ENCODE measurements at regions not wholly inside any gene's neighbourhood (a gene's known extent, or its start where the extent isn't known, plus 50 kb on each side); places are given as distances from the start of the nearest gene placed in this dataset.

DNA sequence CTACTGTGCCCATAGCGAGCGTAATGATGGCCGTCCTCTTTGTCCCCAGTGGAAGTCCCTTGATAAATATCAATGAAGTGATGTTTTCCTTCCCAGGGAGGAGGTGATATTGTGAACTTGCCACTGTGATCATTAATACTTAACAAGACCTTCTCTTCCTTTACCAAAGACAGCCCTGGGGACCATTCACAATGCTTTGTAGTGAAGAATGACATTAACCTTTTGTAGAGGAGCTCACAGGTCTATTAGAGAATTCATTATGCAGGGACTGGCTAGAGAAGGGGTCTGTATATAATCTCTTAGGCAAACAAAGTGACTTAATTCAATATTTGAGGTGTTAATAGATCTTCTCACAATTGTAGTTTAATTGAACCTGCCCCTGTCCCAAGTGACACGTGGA, 452.9 kb upstream of the DMAC1 start:
- in situ Hi-C loops (cut with HindIII; ENCODE audit: low pct_unique_long_range_greater_than_20kb, low sequenced_read_pairs): no loop called here
- Histone ChIP-seq H3K36me3 (ENCODE audit: control insufficient read depth, insufficient read depth, low read length) (no peaks in the 10 kb centered on the region), H3K4me3 (ENCODE audit: low read depth in 2 of 2, low read length in 2 of 2) (no peak overlapping the region), H3K9me3 (ENCODE audit: control insufficient read depth, insufficient read depth, low read depth, low read length) (no peaks in the 10 kb centered on the region), H3K27me3 (ENCODE audit: control insufficient read depth, insufficient read depth, low read length) (no peaks in the 10 kb centered on the region), H3K27ac (ENCODE audit: low read length) (no peak overlapping the region), H3K4me1 (ENCODE audit: control insufficient read depth, insufficient read depth, low read length) (no peaks in the 10 kb centered on the region)
- BruUV-seq (replicated peaks): no TSS peak
- intact Hi-C loops (cut with micrococcal nuclease; ENCODE audit: unreplicated experiment): no loop called here
- ChIA-PET CTCF (no interaction called here), POLR2A (no interaction called here)
- TF ChIP-seq TCF7L2 (IDR thresholded peaks at IDR 0.05; ENCODE audit: low read depth, low read length) (no peak), SIN3A (IDR thresholded peaks at IDR 0.05; ENCODE audit: borderline replicate concordance, insufficient read depth, low read depth, low read length) (no peak), POLR2AphosphoS5 (IDR thresholded peaks at IDR 0.05; ENCODE audit: low read depth, low read length) (no peak)
- TF ChIP-seq, protein P1, sequence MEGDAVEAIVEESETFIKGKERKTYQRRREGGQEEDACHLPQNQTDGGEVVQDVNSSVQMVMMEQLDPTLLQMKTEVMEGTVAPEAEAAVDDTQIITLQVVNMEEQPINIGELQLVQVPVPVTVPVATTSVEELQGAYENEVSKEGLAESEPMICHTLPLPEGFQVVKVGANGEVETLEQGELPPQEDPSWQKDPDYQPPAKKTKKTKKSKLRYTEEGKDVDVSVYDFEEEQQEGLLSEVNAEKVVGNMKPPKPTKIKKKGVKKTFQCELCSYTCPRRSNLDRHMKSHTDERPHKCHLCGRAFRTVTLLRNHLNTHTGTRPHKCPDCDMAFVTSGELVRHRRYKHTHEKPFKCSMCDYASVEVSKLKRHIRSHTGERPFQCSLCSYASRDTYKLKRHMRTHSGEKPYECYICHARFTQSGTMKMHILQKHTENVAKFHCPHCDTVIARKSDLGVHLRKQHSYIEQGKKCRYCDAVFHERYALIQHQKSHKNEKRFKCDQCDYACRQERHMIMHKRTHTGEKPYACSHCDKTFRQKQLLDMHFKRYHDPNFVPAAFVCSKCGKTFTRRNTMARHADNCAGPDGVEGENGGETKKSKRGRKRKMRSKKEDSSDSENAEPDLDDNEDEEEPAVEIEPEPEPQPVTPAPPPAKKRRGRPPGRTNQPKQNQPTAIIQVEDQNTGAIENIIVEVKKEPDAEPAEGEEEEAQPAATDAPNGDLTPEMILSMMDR (IDR thresholded peaks at IDR 0.05): no peak
- TF ChIP-seq, protein P2, sequence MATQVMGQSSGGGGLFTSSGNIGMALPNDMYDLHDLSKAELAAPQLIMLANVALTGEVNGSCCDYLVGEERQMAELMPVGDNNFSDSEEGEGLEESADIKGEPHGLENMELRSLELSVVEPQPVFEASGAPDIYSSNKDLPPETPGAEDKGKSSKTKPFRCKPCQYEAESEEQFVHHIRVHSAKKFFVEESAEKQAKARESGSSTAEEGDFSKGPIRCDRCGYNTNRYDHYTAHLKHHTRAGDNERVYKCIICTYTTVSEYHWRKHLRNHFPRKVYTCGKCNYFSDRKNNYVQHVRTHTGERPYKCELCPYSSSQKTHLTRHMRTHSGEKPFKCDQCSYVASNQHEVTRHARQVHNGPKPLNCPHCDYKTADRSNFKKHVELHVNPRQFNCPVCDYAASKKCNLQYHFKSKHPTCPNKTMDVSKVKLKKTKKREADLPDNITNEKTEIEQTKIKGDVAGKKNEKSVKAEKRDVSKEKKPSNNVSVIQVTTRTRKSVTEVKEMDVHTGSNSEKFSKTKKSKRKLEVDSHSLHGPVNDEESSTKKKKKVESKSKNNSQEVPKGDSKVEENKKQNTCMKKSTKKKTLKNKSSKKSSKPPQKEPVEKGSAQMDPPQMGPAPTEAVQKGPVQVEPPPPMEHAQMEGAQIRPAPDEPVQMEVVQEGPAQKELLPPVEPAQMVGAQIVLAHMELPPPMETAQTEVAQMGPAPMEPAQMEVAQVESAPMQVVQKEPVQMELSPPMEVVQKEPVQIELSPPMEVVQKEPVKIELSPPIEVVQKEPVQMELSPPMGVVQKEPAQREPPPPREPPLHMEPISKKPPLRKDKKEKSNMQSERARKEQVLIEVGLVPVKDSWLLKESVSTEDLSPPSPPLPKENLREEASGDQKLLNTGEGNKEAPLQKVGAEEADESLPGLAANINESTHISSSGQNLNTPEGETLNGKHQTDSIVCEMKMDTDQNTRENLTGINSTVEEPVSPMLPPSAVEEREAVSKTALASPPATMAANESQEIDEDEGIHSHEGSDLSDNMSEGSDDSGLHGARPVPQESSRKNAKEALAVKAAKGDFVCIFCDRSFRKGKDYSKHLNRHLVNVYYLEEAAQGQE (IDR thresholded peaks at IDR 0.05; ENCODE audit: insufficient read depth in 1 of 2, low read depth in 2 of 2, low read length in 1 of 2): no peak
- DNase-seq (ENCODE audit: low read depth, low spot score) (no peak), ATAC-seq (no peak)

DNA sequence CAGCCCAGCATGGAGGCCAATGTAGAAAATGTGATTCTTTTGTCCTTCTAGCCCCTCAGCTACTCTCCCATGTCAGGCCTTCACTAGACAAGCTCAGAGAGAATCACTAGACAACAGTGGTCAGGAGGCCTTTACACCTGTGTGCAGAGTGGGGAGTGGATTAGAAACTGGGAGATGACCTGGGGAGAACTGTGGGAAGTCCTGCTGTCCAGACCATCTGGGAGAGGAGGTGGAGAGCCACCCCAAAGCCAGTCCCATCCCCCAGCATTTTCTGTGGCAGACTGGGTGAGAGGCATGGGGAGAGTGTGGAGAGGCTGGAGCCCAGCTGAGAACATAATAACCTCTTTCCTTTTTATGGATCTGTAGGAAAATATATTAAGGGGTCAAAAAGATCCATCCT, 452.0 kb upstream of the DMAC1 start:
- Histone ChIP-seq H3K27me3 (ENCODE audit: control insufficient read depth, insufficient read depth, low read length) (no peaks in the 10 kb centered on the region), H3K36me3 (ENCODE audit: control insufficient read depth, insufficient read depth, low read length) (no peaks in the 10 kb centered on the region), H3K9me3 (ENCODE audit: control insufficient read depth, insufficient read depth, low read depth, low read length) (no peaks in the 10 kb centered on the region), H3K4me1 (ENCODE audit: control insufficient read depth, insufficient read depth, low read length) (no peaks in the 10 kb centered on the region), H3K4me3 (ENCODE audit: low read depth in 2 of 2, low read length in 2 of 2) (no peak overlapping the region), H3K27ac (ENCODE audit: low read length) (no peak overlapping the region)
- POLR2A ChIA-PET: no interaction called here
- DNase-seq (ENCODE audit: low read depth, low spot score) (no peak), ATAC-seq (no peak)
- CTCF ChIA-PET: no interaction called here
- intact Hi-C loops (cut with micrococcal nuclease; ENCODE audit: unreplicated experiment) (no loop called here), in situ Hi-C loops (cut with HindIII; ENCODE audit: low pct_unique_long_range_greater_than_20kb, low sequenced_read_pairs) (no loop called here)
- BruUV-seq (replicated peaks): no TSS peak
- TF ChIP-seq, protein P2 (IDR thresholded peaks at IDR 0.05; ENCODE audit: insufficient read depth in 1 of 2, low read depth in 2 of 2, low read length in 1 of 2): no peak
- TF ChIP-seq POLR2AphosphoS5 (IDR thresholded peaks at IDR 0.05; ENCODE audit: low read depth, low read length) (no peak), TCF7L2 (IDR thresholded peaks at IDR 0.05; ENCODE audit: low read depth, low read length) (no peak), SIN3A (IDR thresholded peaks at IDR 0.05; ENCODE audit: borderline replicate concordance, insufficient read depth, low read depth, low read length) (no peak)
- TF ChIP-seq, protein P1 (IDR thresholded peaks at IDR 0.05): no peak

Data from Panc1 (cell line).